ENCODE measurements at regions not wholly inside any gene's neighbourhood (a gene's known extent, or its start where the extent isn't known, plus 50 kb on each side); places are given as distances from the start of the nearest gene placed in this dataset.

DNA sequence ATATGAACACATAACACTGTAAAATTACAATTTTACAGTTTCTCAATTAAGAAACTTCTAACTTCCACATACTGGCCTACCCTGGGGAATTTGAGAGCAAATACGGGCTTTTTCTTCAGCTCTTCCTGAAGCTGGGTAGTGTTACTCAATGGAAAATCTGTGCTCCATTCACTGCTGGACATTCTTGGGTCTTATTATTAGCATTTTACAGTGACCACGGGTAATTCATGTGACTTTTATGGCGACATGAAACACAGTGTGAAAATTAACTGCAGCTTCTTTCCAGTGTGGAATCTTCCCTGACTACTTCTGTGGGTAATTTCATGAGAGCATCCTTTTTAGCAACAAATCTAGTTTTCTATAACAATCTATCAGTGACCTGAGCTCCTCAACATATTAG, 423.7 kb upstream of the ANO5 start:
- Histone ChIP-seq H3K9ac (ENCODE audit: insufficient read depth in 1 of 2, low read depth in 2 of 2, low read length in 2 of 2) (no peak overlapping the region), H3K36me3 (ENCODE audit: control insufficient read depth, insufficient read depth, low read length) (no peaks in the 10 kb centered on the region), H3K4me2 (ENCODE audit: insufficient read depth, low read length) (no peak overlapping the region), H3K4me3 (no peak overlapping the region), H3K4me1 (replicated peaks in 1 of 2; ENCODE audit: control insufficient read depth in 2 of 2, insufficient read depth in 2 of 2, low read length in 2 of 2) (no peaks in the 10 kb centered on the region), H4K20me1 (replicated peaks; ENCODE audit: control insufficient read depth, insufficient read depth, low read length) (no peaks in the 10 kb centered on the region), H3K79me2 (ENCODE audit: control insufficient read depth, insufficient read depth, low read length) (no peaks in the 10 kb centered on the region), H3K27me3 (ENCODE audit: control insufficient read depth in 2 of 2, insufficient read depth in 2 of 2, low read length in 2 of 2) (no peaks in the 10 kb centered on the region), H3K9me1 (ENCODE audit: control insufficient read depth, insufficient read depth, low read length) (no peaks in the 10 kb centered on the region), H2AFZ (ENCODE audit: low read depth, low read length) (no peak overlapping the region), H3K27ac (ENCODE audit: extremely low read depth, low read depth, low read length) (no peak overlapping the region), H3K9me3 (replicated peaks; ENCODE audit: control insufficient read depth, insufficient read depth, low read depth, low read length) (no peaks in the 10 kb centered on the region; the same call in 1 of the 2 replicates)
- FAIRE-seq, result no peak
- ChIA-PET CTCF (ENCODE audit: low intra/inter-chr PET ratio) (no interaction called here), POLR2A (no interaction called here)
- WGBS (ENCODE audit: insufficient coverage, low coverage, missing lambda C conversion rate), result 2% methylated on average over 3 of the region's 3 CpGs
- in situ Hi-C loops (cut with MboI), result no loop called here
- no peak for ATAC-seq
- no peak for DNase-seq (ENCODE audit: extremely low read depth in 1 of 4, low spot score in 3 of 4)
- intact Hi-C loops (cut with micrococcal nuclease), result no loop called here
- no TSS peak for BruUV-seq (replicated peaks)
- TF ChIP-seq, protein P1, sequence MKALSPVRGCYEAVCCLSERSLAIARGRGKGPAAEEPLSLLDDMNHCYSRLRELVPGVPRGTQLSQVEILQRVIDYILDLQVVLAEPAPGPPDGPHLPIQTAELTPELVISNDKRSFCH (CRISPR knock-in tag; IDR thresholded peaks at IDR 0.05), result no peak
- TF ChIP-seq, protein P1 (tag; IDR thresholded peaks at IDR 0.05), result no peak
- TF ChIP-seq U2AF2 (optimal IDR thresholded peaks at IDR 0.05; ENCODE audit: low read depth, low read length) (no peak), MTA3 (IDR thresholded peaks at IDR 0.05; ENCODE audit: borderline replicate concordance) (no peak), ADNP (tag; IDR thresholded peaks at IDR 0.05) (no peak), RAD21 (CRISPR knock-in tag; conservative IDR thresholded peaks at IDR 0.05 in 1 of 2, IDR thresholded peaks at IDR 0.05 in 1 of 2) (no peak), L3MBTL2 (IDR thresholded peaks at IDR 0.05) (no peak)

DNA sequence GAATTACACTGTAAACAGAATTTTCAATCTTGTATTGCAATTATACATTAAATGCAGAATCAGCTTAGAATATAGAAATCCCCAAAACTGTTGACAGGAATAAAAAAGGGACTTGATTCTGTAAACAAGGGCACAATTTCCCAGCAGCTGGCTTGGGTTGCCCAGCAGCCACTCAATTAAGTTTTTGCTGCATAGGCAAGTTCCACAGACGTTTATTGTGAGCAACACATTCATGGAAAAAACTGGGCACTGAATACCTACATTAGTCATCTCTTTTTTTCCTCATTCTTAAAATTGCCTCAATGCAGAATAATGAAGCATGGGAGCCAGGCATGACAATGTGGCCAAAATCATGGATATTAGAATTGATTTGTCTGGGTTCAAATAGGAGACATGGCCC, 421.8 kb upstream of the ANO5 start:
- H4K20me1 ChIP-seq (replicated peaks; ENCODE audit: control insufficient read depth, insufficient read depth, low read length), result no peaks in the 10 kb centered on the region
- H3K9me3 ChIP-seq (replicated peaks; ENCODE audit: control insufficient read depth, insufficient read depth, low read depth, low read length), result no peaks in the 10 kb centered on the region; the same call in 1 of the 2 replicates
- no peak overlapping the region for H3K4me2 ChIP-seq (ENCODE audit: insufficient read depth, low read length)
- no peak for ATAC-seq
- H3K9ac ChIP-seq (ENCODE audit: insufficient read depth in 1 of 2, low read depth in 2 of 2, low read length in 2 of 2), result no peak overlapping the region
- H3K4me1 ChIP-seq (replicated peaks in 1 of 2; ENCODE audit: control insufficient read depth in 2 of 2, insufficient read depth in 2 of 2, low read length in 2 of 2), result no peaks in the 10 kb centered on the region
- WGBS (ENCODE audit: insufficient coverage, low coverage, missing lambda C conversion rate), result 0% methylated on average over 1 of the region's 1 CpG
- in situ Hi-C loops (cut with MboI) (no loop called here), intact Hi-C loops (cut with micrococcal nuclease) (no loop called here)
- H3K36me3 ChIP-seq (ENCODE audit: control insufficient read depth, insufficient read depth, low read length), result no peaks in the 10 kb centered on the region
- no TSS peak for BruUV-seq (replicated peaks)
- no peaks in the 10 kb centered on the region for H3K27me3 ChIP-seq (ENCODE audit: control insufficient read depth in 2 of 2, insufficient read depth in 2 of 2, low read length in 2 of 2)
- POLR2A ChIA-PET, result no interaction called here
- FAIRE-seq, result no peak
- H2AFZ ChIP-seq (ENCODE audit: low read depth, low read length), result no peak overlapping the region
- H3K79me2 ChIP-seq (ENCODE audit: control insufficient read depth, insufficient read depth, low read length), result no peaks in the 10 kb centered on the region
- H3K27ac ChIP-seq (ENCODE audit: extremely low read depth, low read depth, low read length), result no peak overlapping the region
- H3K4me3 ChIP-seq, result no peak overlapping the region
- no peaks in the 10 kb centered on the region for H3K9me1 ChIP-seq (ENCODE audit: control insufficient read depth, insufficient read depth, low read length)
- CTCF ChIA-PET (ENCODE audit: low intra/inter-chr PET ratio), result no interaction called here
- no peak for DNase-seq (ENCODE audit: extremely low read depth in 1 of 4, low spot score in 3 of 4)
- no peak for TF ChIP-seq BCOR (IDR thresholded peaks at IDR 0.05)
- no peak for TF ChIP-seq GATA2 (CRISPR knock-in tag; IDR thresholded peaks at IDR 0.05)
- no peak for TF ChIP-seq ZKSCAN3 (CRISPR knock-in tag; IDR thresholded peaks at IDR 0.05)
- no peak for TF ChIP-seq ZNF717 (CRISPR knock-in tag; IDR thresholded peaks at IDR 0.05)
- no peak for TF ChIP-seq MYC (IDR thresholded peaks at IDR 0.05; ENCODE audit: low read depth, low read length)
- no peak for TF ChIP-seq MYC (CRISPR knock-in tag; IDR thresholded peaks at IDR 0.05; ENCODE audit: borderline replicate concordance, low read depth)
- TF ChIP-seq, protein P2, sequence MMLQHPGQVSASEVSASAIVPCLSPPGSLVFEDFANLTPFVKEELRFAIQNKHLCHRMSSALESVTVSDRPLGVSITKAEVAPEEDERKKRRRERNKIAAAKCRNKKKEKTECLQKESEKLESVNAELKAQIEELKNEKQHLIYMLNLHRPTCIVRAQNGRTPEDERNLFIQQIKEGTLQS (IDR thresholded peaks at IDR 0.05), result no peak
- TF ChIP-seq, protein P2 (CRISPR knock-in tag; conservative IDR thresholded peaks at IDR 0.05), result no peak
- TF ChIP-seq, protein P3, sequence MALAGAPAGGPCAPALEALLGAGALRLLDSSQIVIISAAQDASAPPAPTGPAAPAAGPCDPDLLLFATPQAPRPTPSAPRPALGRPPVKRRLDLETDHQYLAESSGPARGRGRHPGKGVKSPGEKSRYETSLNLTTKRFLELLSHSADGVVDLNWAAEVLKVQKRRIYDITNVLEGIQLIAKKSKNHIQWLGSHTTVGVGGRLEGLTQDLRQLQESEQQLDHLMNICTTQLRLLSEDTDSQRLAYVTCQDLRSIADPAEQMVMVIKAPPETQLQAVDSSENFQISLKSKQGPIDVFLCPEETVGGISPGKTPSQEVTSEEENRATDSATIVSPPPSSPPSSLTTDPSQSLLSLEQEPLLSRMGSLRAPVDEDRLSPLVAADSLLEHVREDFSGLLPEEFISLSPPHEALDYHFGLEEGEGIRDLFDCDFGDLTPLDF (CRISPR knock-in tag; IDR thresholded peaks at IDR 0.05), result no peak
- no peak for TF ChIP-seq ZNF57 (CRISPR knock-in tag; IDR thresholded peaks at IDR 0.05)
- TF ChIP-seq ZEB2 (IDR thresholded peaks at IDR 0.05), result no peak
